Osteocyte (in vitro differentiated cells): ENCODE measurements at regions not wholly inside any gene's neighbourhood (a gene's known extent, or its start where the extent isn't known, plus 50 kb on each side); places are given as distances from the start of the nearest gene placed in this dataset.

Experiments used
- DNase-seq: peaks from one replicate; pipeline ENCODE4 v3.0.0; 2021; ENCODE audit warnings: mixed read lengths; ENCODE audit not compliant: unreplicated experiment; ENCODE audit errors: extremely low spot score
- H3K27ac Mint-ChIP-seq: one replicate; pipeline ENCODE4 v1.8.0; 2021; ENCODE audit warnings: mild to moderate bottlenecking, mixed read lengths; ENCODE audit not compliant: unreplicated experiment
- H3K27me3 Mint-ChIP-seq: one replicate; pipeline ENCODE4 v1.8.0; 2021; ENCODE audit warnings: mixed read lengths; ENCODE audit not compliant: unreplicated experiment
- H3K36me3 Mint-ChIP-seq: one replicate; pipeline ENCODE4 v1.8.0; 2021; ENCODE audit warnings: mixed read lengths; ENCODE audit not compliant: unreplicated experiment
- H3K4me1 Mint-ChIP-seq: one replicate; pipeline ENCODE4 v1.8.0; 2021; ENCODE audit warnings: mixed read lengths; ENCODE audit not compliant: unreplicated experiment
- H3K4me3 Mint-ChIP-seq: one replicate; pipeline ENCODE4 v1.8.0; 2021; ENCODE audit warnings: mild to moderate bottlenecking, moderate library complexity, mixed read lengths; ENCODE audit not compliant: unreplicated experiment
- H3K9me3 Mint-ChIP-seq: one replicate; pipeline ENCODE4 v1.8.0; 2021; ENCODE audit warnings: mixed read lengths; ENCODE audit not compliant: unreplicated experiment
- TF ChIP-seq, protein P1 (sequence below): fragments of 200-600 bp; sonication (generic); IDR thresholded peaks from 2 replicates; pipeline ENCODE4 v1.5.0; 2021; ENCODE audit warnings: antibody characterized with exemption, mild to moderate bottlenecking, moderate library complexity

DNA sequence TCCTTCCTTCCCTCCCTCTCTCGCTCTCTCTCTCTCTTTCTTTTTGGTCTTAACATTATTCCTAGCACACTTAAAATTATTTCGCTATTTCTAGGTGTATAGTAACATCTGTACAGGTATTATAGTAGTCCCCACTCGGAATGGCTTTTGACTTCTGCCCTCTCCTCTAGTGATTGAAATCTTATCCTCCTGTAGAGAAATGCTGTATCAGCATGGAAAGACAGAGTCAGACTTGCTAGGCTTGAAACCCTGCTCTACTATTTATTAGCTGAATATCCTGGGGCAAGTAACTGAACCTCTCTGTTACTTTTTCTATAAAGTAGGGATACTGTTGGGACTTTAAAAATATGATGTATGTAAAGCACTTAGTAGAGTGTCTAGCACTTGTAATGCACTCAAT, 681.9 kb upstream of the C9orf72 start:
- no peak for DNase-seq
- no peaks in the 10 kb centered on the region for H3K4me1 Mint-ChIP-seq
- H3K9me3 Mint-ChIP-seq, result no peaks in the 10 kb centered on the region
- H3K27ac Mint-ChIP-seq, result no peak overlapping the region
- no peaks in the 10 kb centered on the region for H3K27me3 Mint-ChIP-seq
- no peak overlapping the region for H3K4me3 Mint-ChIP-seq
- no peaks in the 10 kb centered on the region for H3K36me3 Mint-ChIP-seq
- TF ChIP-seq, protein P1, sequence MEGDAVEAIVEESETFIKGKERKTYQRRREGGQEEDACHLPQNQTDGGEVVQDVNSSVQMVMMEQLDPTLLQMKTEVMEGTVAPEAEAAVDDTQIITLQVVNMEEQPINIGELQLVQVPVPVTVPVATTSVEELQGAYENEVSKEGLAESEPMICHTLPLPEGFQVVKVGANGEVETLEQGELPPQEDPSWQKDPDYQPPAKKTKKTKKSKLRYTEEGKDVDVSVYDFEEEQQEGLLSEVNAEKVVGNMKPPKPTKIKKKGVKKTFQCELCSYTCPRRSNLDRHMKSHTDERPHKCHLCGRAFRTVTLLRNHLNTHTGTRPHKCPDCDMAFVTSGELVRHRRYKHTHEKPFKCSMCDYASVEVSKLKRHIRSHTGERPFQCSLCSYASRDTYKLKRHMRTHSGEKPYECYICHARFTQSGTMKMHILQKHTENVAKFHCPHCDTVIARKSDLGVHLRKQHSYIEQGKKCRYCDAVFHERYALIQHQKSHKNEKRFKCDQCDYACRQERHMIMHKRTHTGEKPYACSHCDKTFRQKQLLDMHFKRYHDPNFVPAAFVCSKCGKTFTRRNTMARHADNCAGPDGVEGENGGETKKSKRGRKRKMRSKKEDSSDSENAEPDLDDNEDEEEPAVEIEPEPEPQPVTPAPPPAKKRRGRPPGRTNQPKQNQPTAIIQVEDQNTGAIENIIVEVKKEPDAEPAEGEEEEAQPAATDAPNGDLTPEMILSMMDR, result no peak

DNA sequence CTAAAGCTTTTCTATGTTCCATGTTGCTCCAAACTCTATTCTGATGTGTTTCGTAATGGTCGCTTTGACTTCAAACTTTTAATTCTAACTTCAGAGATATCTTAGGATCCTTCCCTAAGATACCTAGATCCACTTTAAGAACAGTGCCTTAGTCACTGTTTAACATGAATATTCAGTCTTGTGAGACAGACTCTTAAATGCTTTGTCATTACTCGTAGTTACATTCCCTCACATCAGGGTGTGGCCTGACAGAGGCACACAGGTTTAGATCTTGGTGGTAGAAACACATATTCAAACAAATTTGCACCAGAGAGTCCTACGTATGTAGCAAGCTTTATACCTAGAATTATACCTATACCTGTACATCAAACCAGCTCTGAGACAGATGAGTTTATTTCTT, 687.0 kb upstream of the C9orf72 start:
- H3K27me3 Mint-ChIP-seq, result no peaks in the 10 kb centered on the region

DNA sequence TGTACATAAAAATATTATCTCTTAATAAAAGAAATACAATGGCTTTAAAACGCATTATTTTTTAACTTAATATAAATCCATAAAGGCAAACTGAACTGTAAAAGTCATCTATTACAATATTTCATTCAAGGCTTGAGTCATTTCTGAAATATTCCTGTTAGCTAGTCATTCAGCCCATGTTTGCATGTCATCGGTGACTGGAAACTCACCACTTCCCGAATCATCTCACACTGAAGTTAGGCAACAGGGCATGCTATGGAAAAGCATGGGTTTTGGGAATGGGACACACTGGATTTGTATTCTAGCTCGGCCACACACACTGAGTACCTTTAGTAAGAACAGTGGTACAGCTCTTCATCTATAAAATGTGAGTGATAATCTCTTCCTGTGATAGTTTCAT, 691.1 kb upstream of the C9orf72 start:
- no peak overlapping the region for H3K27ac Mint-ChIP-seq
- TF ChIP-seq, protein P1, result no peak
- H3K4me1 Mint-ChIP-seq, result no peaks in the 10 kb centered on the region

More for the DNA sequence above, 687.0 kb upstream of the C9orf72 start:
- H3K27ac Mint-ChIP-seq, result no peak overlapping the region
- TF ChIP-seq, protein P1, result no peak
- no peaks in the 10 kb centered on the region for H3K9me3 Mint-ChIP-seq
- no peaks in the 10 kb centered on the region for H3K4me1 Mint-ChIP-seq
- no peaks in the 10 kb centered on the region for H3K36me3 Mint-ChIP-seq
- H3K4me3 Mint-ChIP-seq, result no peak overlapping the region
- DNase-seq, result no peak

DNA sequence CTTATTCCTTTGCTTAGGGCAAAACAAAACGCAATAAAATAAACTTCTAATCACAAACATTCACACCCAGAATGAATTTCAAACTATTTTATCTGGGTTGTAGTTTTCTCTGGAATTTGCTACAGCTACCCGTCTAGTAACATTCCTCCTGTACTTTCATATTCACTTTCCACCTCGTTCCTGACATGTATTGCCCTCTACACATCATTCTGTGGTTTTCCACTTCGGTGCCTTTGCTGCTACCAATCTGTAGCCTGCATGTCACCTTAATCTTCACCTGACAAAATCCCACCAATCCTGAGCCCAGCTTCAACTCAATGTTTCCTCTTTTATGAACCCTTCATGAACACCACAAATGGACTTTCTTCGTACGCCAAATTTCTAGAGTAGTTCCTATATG, 694.1 kb upstream of the C9orf72 start:
- Mint-ChIP-seq H3K36me3 (no peaks in the 10 kb centered on the region), H3K9me3 (no peaks in the 10 kb centered on the region), H3K4me1 (no peaks in the 10 kb centered on the region), H3K27ac (no peak overlapping the region), H3K27me3 (no peaks in the 10 kb centered on the region), H3K4me3 (no peak overlapping the region)
- no peak for DNase-seq
- TF ChIP-seq, protein P1, result no peak

More for the DNA sequence above, 691.1 kb upstream of the C9orf72 start:
- H3K27me3 Mint-ChIP-seq, result no peaks in the 10 kb centered on the region
- no peak overlapping the region for H3K4me3 Mint-ChIP-seq
- DNase-seq, result no peak
- H3K9me3 Mint-ChIP-seq, result no peaks in the 10 kb centered on the region
- H3K36me3 Mint-ChIP-seq, result no peaks in the 10 kb centered on the region

DNA sequence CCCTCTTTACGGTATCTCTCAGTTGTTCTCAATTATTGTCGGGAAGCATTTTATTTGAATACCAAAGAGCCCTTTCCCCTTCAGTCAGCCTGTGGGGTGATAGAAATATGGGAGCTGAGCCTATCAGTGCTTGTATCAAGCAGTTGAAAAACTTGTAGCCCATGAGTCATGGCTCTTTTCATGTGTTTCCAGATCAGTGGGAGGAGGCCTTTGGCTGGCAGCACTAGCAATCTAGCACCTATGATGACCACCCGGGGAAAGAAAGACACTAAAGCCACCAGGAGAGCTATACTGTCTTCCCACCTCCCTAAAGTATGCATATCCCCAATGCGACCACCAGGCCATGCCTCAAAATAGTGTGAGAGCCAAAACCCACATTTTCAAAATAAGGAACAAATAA, 696.9 kb upstream of the C9orf72 start:
- H3K36me3 Mint-ChIP-seq, result no peaks in the 10 kb centered on the region
- H3K9me3 Mint-ChIP-seq, result peaks cover 6% of the 10 kb centered on the region
- no peaks in the 10 kb centered on the region for H3K4me1 Mint-ChIP-seq
- H3K27ac Mint-ChIP-seq, result no peak overlapping the region
- TF ChIP-seq, protein P1, result no peak
- no peak for DNase-seq
- no peak overlapping the region for H3K4me3 Mint-ChIP-seq
- H3K27me3 Mint-ChIP-seq, result no peaks in the 10 kb centered on the region
